ENCODE measurements at regions not wholly inside any gene's neighbourhood (a gene's known extent, or its start where the extent isn't known, plus 50 kb on each side); places are given as distances from the start of the nearest gene placed in this dataset.

DNA sequence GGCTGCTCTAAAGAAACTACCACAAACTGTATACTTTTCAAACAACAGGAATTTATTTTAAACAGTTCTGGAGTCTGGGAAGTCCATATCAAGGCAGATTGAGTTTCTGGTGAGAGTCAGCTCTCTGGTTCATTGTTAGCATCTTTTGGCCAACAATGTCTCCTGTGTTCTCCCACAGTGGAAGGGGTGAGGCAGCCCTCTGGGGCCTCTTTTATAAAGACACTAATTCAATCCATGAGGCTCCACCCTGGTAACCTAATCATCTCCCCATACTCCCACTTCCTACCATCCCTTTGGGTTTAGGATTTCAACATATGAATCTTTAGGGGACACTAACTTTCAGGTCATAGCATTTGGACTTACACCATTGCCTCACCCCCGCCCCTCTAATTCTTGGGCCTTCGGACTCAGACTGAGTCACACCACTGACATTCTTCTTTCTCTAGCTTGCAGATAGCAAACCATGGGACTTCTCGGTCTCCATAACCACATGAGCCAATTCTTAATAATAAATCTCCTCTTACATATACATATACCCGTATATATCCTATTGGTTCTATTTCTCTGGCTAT is 64.3 kb upstream of the ANTXRL start:
- H3K79me2 ChIP-seq (ENCODE audit: insufficient read depth, low read length), result no peaks in the 10 kb centered on the region
- no peak overlapping the region for H3K27ac ChIP-seq (ENCODE audit: low read depth, low read length, poor library complexity, severe bottlenecking)
- H3K9me3 ChIP-seq (ENCODE audit: low read length), result no peaks in the 10 kb centered on the region
- H3K4me1 ChIP-seq (ENCODE audit: insufficient read depth, low read length, severe bottlenecking), result peaks cover under 1% of the 10 kb centered on the region
- no peaks in the 10 kb centered on the region for H3F3A ChIP-seq (ENCODE audit: insufficient read depth, low read length)
- no peaks in the 10 kb centered on the region for H3K27me3 ChIP-seq (ENCODE audit: insufficient read depth, low read length)
- no peak overlapping the region for H3K4me2 ChIP-seq (ENCODE audit: low read length)
- H4K20me1 ChIP-seq (ENCODE audit: insufficient read depth, low read length), result no peaks in the 10 kb centered on the region
- no peak overlapping the region for H3K4me3 ChIP-seq (ENCODE audit: low read depth, low read length, poor library complexity, severe bottlenecking)
- H2AFZ ChIP-seq (ENCODE audit: low read length), result no peak overlapping the region
- TF ChIP-seq EZH2 (IDR thresholded peaks at IDR 0.05; ENCODE audit: borderline replicate concordance, low read length), result no peak
- TF ChIP-seq, protein P1, sequence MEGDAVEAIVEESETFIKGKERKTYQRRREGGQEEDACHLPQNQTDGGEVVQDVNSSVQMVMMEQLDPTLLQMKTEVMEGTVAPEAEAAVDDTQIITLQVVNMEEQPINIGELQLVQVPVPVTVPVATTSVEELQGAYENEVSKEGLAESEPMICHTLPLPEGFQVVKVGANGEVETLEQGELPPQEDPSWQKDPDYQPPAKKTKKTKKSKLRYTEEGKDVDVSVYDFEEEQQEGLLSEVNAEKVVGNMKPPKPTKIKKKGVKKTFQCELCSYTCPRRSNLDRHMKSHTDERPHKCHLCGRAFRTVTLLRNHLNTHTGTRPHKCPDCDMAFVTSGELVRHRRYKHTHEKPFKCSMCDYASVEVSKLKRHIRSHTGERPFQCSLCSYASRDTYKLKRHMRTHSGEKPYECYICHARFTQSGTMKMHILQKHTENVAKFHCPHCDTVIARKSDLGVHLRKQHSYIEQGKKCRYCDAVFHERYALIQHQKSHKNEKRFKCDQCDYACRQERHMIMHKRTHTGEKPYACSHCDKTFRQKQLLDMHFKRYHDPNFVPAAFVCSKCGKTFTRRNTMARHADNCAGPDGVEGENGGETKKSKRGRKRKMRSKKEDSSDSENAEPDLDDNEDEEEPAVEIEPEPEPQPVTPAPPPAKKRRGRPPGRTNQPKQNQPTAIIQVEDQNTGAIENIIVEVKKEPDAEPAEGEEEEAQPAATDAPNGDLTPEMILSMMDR (IDR thresholded peaks at IDR 0.05; ENCODE audit: low read length), result no peak
- H3K9me2 ChIP-seq (ENCODE audit: low read depth, low read length), result no peaks in the 10 kb centered on the region
- H3K36me3 ChIP-seq (ENCODE audit: insufficient read depth, low read length), result peaks cover 10% of the 10 kb centered on the region
- no peak overlapping the region for H3K9ac ChIP-seq (ENCODE audit: low read length)

DNA sequence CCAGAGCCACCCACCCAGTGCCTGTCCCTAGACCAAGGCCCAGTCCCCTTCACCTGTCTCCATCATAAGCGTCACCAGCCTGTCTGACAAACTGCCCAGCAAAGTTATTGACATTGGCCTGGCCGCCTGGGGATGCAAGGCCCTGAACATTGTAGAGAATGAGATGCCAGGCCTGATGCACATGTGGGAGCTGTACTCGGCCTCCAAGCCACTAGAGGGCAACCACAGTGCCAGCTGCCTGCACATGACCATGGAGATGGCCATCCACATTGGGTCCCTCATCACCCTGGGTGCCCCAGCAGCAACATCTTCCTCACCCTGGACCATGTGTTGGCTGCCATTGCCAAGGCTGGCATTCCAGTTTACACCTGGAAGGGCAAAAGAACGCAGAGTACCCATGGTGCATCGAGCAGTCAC is 63.7 kb upstream of the ANTXRL start:
- no peaks in the 10 kb centered on the region for H3F3A ChIP-seq (ENCODE audit: insufficient read depth, low read length)
- no peaks in the 10 kb centered on the region for H4K20me1 ChIP-seq (ENCODE audit: insufficient read depth, low read length)
- no peak for TF ChIP-seq EZH2 (IDR thresholded peaks at IDR 0.05; ENCODE audit: borderline replicate concordance, low read length)
- TF ChIP-seq, protein P1 (IDR thresholded peaks at IDR 0.05; ENCODE audit: low read length), result peak; percentile 71
- H3K27ac ChIP-seq (ENCODE audit: low read depth, low read length, poor library complexity, severe bottlenecking), result no peak overlapping the region
- no peak overlapping the region for H3K9ac ChIP-seq (ENCODE audit: low read length)
- no peaks in the 10 kb centered on the region for H3K9me2 ChIP-seq (ENCODE audit: low read depth, low read length)
- no peak overlapping the region for H3K4me3 ChIP-seq (ENCODE audit: low read depth, low read length, poor library complexity, severe bottlenecking)
- no peak overlapping the region for H2AFZ ChIP-seq (ENCODE audit: low read length)
- H3K4me2 ChIP-seq (ENCODE audit: low read length), result no peak overlapping the region
- H3K4me1 ChIP-seq (ENCODE audit: insufficient read depth, low read length, severe bottlenecking), result no peaks in the 10 kb centered on the region
- H3K36me3 ChIP-seq (ENCODE audit: insufficient read depth, low read length), result peaks cover 10% of the 10 kb centered on the region
- no peaks in the 10 kb centered on the region for H3K79me2 ChIP-seq (ENCODE audit: insufficient read depth, low read length)
- no peaks in the 10 kb centered on the region for H3K9me3 ChIP-seq (ENCODE audit: low read length)
- no peaks in the 10 kb centered on the region for H3K27me3 ChIP-seq (ENCODE audit: insufficient read depth, low read length)

DNA sequence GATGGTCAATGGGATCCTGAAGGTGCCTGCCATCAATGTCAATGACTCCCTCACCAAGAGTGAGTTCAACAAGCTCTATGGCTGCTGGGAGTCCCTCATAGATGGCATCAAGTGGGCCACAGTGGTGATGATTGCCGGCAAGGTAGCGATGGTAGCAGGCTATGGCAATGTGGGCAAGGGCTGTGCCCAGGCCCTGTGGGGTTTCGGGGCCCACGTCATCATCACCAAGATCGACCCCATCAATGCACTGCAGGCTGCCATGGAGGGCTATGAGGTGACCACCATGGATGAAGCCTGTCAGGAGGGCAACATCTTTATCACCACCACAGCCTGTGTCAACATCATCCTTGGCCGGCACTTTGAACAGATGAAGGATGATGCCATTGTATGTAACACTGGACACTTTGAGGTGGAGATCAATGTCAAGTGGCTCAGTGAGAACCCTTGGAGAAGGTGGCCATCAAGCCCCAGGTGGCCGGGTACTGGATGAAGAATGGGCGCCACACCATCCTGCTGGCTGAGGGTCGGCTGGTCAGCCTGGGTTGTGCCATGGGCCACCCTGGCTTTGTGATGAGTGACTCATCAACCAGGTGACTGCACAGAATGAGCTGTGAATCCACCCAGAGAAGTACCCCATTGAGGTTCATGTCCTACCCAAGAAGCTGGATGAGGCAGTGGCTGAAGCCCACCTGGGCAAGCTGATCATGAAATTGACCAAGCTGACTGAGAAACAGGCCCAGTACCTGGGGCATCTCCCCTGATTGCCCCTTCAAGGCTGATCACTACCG is 63.0 kb upstream of the ANTXRL start:
- Histone ChIP-seq H3F3A (ENCODE audit: insufficient read depth, low read length) (no peaks in the 10 kb centered on the region), H3K36me3 (ENCODE audit: insufficient read depth, low read length) (peaks cover 10% of the 10 kb centered on the region), H3K79me2 (ENCODE audit: insufficient read depth, low read length) (no peaks in the 10 kb centered on the region), H3K9me2 (ENCODE audit: low read depth, low read length) (no peaks in the 10 kb centered on the region), H3K4me2 (ENCODE audit: low read length) (no peak overlapping the region), H3K9me3 (ENCODE audit: low read length) (no peaks in the 10 kb centered on the region), H3K4me3 (ENCODE audit: low read depth, low read length, poor library complexity, severe bottlenecking) (no peak overlapping the region), H3K9ac (ENCODE audit: low read length) (no peak overlapping the region), H3K27me3 (ENCODE audit: insufficient read depth, low read length) (no peaks in the 10 kb centered on the region), H2AFZ (ENCODE audit: low read length) (no peak overlapping the region), H3K27ac (ENCODE audit: low read depth, low read length, poor library complexity, severe bottlenecking) (no peak overlapping the region), H4K20me1 (ENCODE audit: insufficient read depth, low read length) (no peaks in the 10 kb centered on the region), H3K4me1 (ENCODE audit: insufficient read depth, low read length, severe bottlenecking) (no peaks in the 10 kb centered on the region)
- TF ChIP-seq, protein P1 (IDR thresholded peaks at IDR 0.05; ENCODE audit: low read length), result no peak
- TF ChIP-seq EZH2 (IDR thresholded peaks at IDR 0.05; ENCODE audit: borderline replicate concordance, low read length), result no peak
